ENCODE measurements at regions not wholly inside any gene's neighbourhood (a gene's known extent, or its start where the extent isn't known, plus 50 kb on each side); places are given as distances from the start of the nearest gene placed in this dataset.

GRCh38 chr13:73368608-73369007, 309.8 kb downstream of the KLF5 start:
- DNase-seq: no peak

- DNase-seq: no peak
Measured at GRCh38 chr13:73367886-73368285, 309.1 kb downstream of the KLF5 start.

- DNase-seq: no peak
Measured at GRCh38 chr13:73366241-73366640, 307.4 kb downstream of the KLF5 start.

GRCh38 chr13:73365681-73366080, 306.9 kb downstream of the KLF5 start:
- DNase-seq: no peak

GRCh38 chr13:73365252-73365651, 306.4 kb downstream of the KLF5 start:
- no peak for DNase-seq

GRCh38 chr13:73364736-73365135, 305.9 kb downstream of the KLF5 start:
- no peak for DNase-seq

- no peak for DNase-seq
Measured at GRCh38 chr13:73358606-73359095, 299.8 kb downstream of the KLF5 start.

GRCh38 chr13:73355134-73355533, 296.3 kb downstream of the KLF5 start:
- DNase-seq: no peak

GRCh38 chr13:73351730-73352129, 292.9 kb downstream of the KLF5 start:
- no peak for DNase-seq

- DNase-seq: no peak
Measured at GRCh38 chr13:73341748-73342147, 282.9 kb downstream of the KLF5 start.

- DNase-seq: no peak
Measured at GRCh38 chr13:73340069-73340468, 281.3 kb downstream of the KLF5 start.

GRCh38 chr13:73339086-73339485, 280.3 kb downstream of the KLF5 start:
- no peak for DNase-seq

- no peak for DNase-seq
Measured at GRCh38 chr13:73338389-73338788, 279.6 kb downstream of the KLF5 start.

- no peak for DNase-seq
Measured at GRCh38 chr13:73337532-73337931, 278.7 kb downstream of the KLF5 start.

GRCh38 chr13:73336773-73337172, 278.0 kb downstream of the KLF5 start:
- DNase-seq: no peak

GRCh38 chr13:73335944-73336343, 277.1 kb downstream of the KLF5 start:
- no peak for DNase-seq

- no peak for DNase-seq
Measured at GRCh38 chr13:73335210-73335609, 276.4 kb downstream of the KLF5 start.

GRCh38 chr13:73334445-73334844, 275.6 kb downstream of the KLF5 start:
- DNase-seq: no peak

GRCh38 chr13:73331556-73331955, 272.8 kb downstream of the KLF5 start:
- DNase-seq: no peak

- no peak for DNase-seq
Measured at GRCh38 chr13:73329355-73329754, 270.6 kb downstream of the KLF5 start.

GRCh38 chr13:73327579-73327978, 268.8 kb downstream of the KLF5 start:
- no peak for DNase-seq

- DNase-seq: no peak
Measured at GRCh38 chr13:73325723-73326558, 267.1 kb downstream of the KLF5 start.

- no peak for DNase-seq
Measured at GRCh38 chr13:73324842-73325722, 266.3 kb downstream of the KLF5 start.

- DNase-seq: no peak
Measured at GRCh38 chr13:73323615-73324014, 264.8 kb downstream of the KLF5 start.

All from NCI-H2081 treated with DMSO at 0.1 percent for 48 hours (cell line).